ENCODE measurements at regions not wholly inside any gene's neighbourhood (a gene's known extent, or its start where the extent isn't known, plus 50 kb on each side); places are given as distances from the start of the nearest gene placed in this dataset.

- H3K27me3 Mint-ChIP-seq (ENCODE audit: low read depth, poor library complexity) = no peaks in the 10 kb centered on the region
- H3K27ac Mint-ChIP-seq = no peak overlapping the region
- DNase-seq = no peak
- no peak overlapping the region for H3K4me3 Mint-ChIP-seq
- no peaks in the 10 kb centered on the region for H3K9me3 Mint-ChIP-seq
- no peaks in the 10 kb centered on the region for H3K4me1 Mint-ChIP-seq
- H3K36me3 Mint-ChIP-seq (ENCODE audit: low read depth) = no peaks in the 10 kb centered on the region
- TF ChIP-seq CTCF (IDR thresholded peaks at IDR 0.05) = no peak
These were observed 232.0 kb downstream of the MDFIC start for GRCh38 chr7:115153769-115154477.

GRCh38 chr7:115153176-115153575, 231.3 kb downstream of the MDFIC start:
- H3K36me3 Mint-ChIP-seq (ENCODE audit: low read depth) = no peaks in the 10 kb centered on the region
- no peak overlapping the region for H3K4me3 Mint-ChIP-seq
- DNase-seq = no peak
- no peaks in the 10 kb centered on the region for H3K4me1 Mint-ChIP-seq
- no peaks in the 10 kb centered on the region for H3K9me3 Mint-ChIP-seq
- no peaks in the 10 kb centered on the region for H3K27me3 Mint-ChIP-seq (ENCODE audit: low read depth, poor library complexity)
- H3K27ac Mint-ChIP-seq = no peak overlapping the region
- TF ChIP-seq CTCF (IDR thresholded peaks at IDR 0.05) = no peak

GRCh38 chr7:115146148-115146547, 224.3 kb downstream of the MDFIC start:
- no peak overlapping the region for H3K4me3 Mint-ChIP-seq
- no peaks in the 10 kb centered on the region for H3K9me3 Mint-ChIP-seq
- no peak overlapping the region for H3K27ac Mint-ChIP-seq
- no peak for DNase-seq
- H3K36me3 Mint-ChIP-seq (ENCODE audit: low read depth) = no peaks in the 10 kb centered on the region
- no peaks in the 10 kb centered on the region for H3K27me3 Mint-ChIP-seq (ENCODE audit: low read depth, poor library complexity)
- no peaks in the 10 kb centered on the region for H3K4me1 Mint-ChIP-seq
- TF ChIP-seq CTCF (IDR thresholded peaks at IDR 0.05) = no peak

GRCh38 chr7:115145512-115145911, 223.6 kb downstream of the MDFIC start:
- Mint-ChIP-seq H3K4me3 (no peak overlapping the region), H3K27ac (no peak overlapping the region), H3K9me3 (no peaks in the 10 kb centered on the region), H3K27me3 (ENCODE audit: low read depth, poor library complexity) (peaks cover under 1% of the 10 kb centered on the region), H3K4me1 (no peaks in the 10 kb centered on the region), H3K36me3 (ENCODE audit: low read depth) (no peaks in the 10 kb centered on the region)
- no peak for DNase-seq
- TF ChIP-seq CTCF (IDR thresholded peaks at IDR 0.05) = no peak

- no peak for TF ChIP-seq CTCF (IDR thresholded peaks at IDR 0.05)
- H3K36me3 Mint-ChIP-seq (ENCODE audit: low read depth) = no peaks in the 10 kb centered on the region
- H3K4me3 Mint-ChIP-seq = no peak overlapping the region
- H3K27me3 Mint-ChIP-seq (ENCODE audit: low read depth, poor library complexity) = peaks cover 6% of the 10 kb centered on the region
- H3K9me3 Mint-ChIP-seq = no peaks in the 10 kb centered on the region
- no peaks in the 10 kb centered on the region for H3K4me1 Mint-ChIP-seq
- DNase-seq = no peak
- no peak overlapping the region for H3K27ac Mint-ChIP-seq
These were observed 215.9 kb downstream of the MDFIC start for GRCh38 chr7:115137816-115138215.

GRCh38 chr7:115136796-115137443, 215.0 kb downstream of the MDFIC start:
- Mint-ChIP-seq H3K4me3 (no peak overlapping the region), H3K27me3 (ENCODE audit: low read depth, poor library complexity) (peaks cover 6% of the 10 kb centered on the region), H3K36me3 (ENCODE audit: low read depth) (no peaks in the 10 kb centered on the region), H3K9me3 (no peaks in the 10 kb centered on the region), H3K27ac (no peak overlapping the region), H3K4me1 (no peaks in the 10 kb centered on the region)
- DNase-seq = no peak
- TF ChIP-seq CTCF (IDR thresholded peaks at IDR 0.05) = no peak

All from nephron progenitor cell (in vitro differentiated cells).